ENCODE measurements at regions not wholly inside any gene's neighbourhood (a gene's known extent, or its start where the extent isn't known, plus 50 kb on each side); places are given as distances from the start of the nearest gene placed in this dataset.

DNA sequence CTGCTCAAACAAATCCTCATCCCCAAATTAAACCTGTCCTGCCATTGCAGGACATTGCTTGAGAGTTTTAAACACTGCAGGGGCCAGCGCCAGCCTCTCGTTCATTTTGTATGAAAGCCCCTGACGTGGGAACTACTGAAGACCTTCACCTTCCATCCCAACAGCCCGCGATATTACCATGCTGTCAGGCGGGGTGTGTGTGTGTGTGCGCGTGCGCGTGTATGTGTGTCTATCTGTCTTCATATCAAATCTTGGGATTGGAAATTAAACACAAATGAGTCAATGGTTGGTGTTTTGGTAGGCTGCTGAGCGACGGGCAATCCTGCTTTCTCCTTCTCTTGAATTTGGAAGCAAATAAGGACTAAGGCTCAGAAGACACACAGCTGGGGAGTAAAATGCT, 776.9 kb downstream of the TBC1D22A start:
- TF ChIP-seq, protein P1, sequence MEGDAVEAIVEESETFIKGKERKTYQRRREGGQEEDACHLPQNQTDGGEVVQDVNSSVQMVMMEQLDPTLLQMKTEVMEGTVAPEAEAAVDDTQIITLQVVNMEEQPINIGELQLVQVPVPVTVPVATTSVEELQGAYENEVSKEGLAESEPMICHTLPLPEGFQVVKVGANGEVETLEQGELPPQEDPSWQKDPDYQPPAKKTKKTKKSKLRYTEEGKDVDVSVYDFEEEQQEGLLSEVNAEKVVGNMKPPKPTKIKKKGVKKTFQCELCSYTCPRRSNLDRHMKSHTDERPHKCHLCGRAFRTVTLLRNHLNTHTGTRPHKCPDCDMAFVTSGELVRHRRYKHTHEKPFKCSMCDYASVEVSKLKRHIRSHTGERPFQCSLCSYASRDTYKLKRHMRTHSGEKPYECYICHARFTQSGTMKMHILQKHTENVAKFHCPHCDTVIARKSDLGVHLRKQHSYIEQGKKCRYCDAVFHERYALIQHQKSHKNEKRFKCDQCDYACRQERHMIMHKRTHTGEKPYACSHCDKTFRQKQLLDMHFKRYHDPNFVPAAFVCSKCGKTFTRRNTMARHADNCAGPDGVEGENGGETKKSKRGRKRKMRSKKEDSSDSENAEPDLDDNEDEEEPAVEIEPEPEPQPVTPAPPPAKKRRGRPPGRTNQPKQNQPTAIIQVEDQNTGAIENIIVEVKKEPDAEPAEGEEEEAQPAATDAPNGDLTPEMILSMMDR (IDR thresholded peaks at IDR 0.05; ENCODE audit: low read depth, low read length, missing control alignments) = no peak
- no peak for DNase-seq (ENCODE audit: extremely low read depth, low read depth)
- no peak overlapping the region for H3K4me3 ChIP-seq (replicated peaks; ENCODE audit: low read depth, low read length)

- TF ChIP-seq, protein P1 (IDR thresholded peaks at IDR 0.05; ENCODE audit: low read depth, low read length, missing control alignments) = no peak
- DNase-seq (ENCODE audit: extremely low read depth, low read depth) = no peak
These were observed 773.2 kb downstream of the TBC1D22A start for GRCh38 chr22:47535681-47536080.

DNA sequence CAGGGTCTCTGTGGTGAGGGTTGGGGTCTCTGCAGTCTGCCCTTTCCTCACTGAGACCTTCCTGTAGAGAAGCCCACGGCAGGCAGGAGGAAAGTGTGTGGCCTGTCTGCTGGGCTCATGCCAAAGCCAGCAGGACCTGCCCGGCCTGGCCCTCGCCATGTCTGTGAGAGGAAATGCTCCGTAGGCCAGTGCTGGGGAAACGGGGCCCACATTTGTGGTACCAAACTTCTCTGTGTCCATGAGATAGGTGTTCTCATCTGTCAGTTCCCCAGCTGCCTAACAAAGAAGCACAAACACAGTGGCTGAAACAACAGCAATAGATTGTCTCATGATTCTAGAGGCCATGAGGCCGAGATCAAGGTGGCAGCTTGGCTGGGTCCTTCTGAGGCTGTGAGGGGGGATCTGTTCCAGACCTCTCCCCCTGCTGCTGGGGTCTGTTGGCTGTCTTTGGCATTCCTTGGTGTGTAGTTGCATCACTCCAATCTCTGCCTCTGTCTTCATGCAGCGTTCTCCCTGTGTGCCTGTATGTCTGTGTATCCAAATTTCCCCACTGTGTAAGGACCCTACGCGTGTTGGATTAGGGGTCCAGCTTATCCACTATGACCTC, 772.5 kb downstream of the TBC1D22A start:
- TF ChIP-seq, protein P1 (IDR thresholded peaks at IDR 0.05; ENCODE audit: low read depth, low read length, missing control alignments) = no peak
- no peak for DNase-seq (ENCODE audit: extremely low read depth, low read depth)
- H3K4me3 ChIP-seq (replicated peaks; ENCODE audit: low read depth, low read length) = no peak overlapping the region

More at GRCh38 chr22:47535681-47536080, 773.2 kb downstream of the TBC1D22A start:
- no peak overlapping the region for H3K4me3 ChIP-seq (replicated peaks; ENCODE audit: low read depth, low read length)

DNA sequence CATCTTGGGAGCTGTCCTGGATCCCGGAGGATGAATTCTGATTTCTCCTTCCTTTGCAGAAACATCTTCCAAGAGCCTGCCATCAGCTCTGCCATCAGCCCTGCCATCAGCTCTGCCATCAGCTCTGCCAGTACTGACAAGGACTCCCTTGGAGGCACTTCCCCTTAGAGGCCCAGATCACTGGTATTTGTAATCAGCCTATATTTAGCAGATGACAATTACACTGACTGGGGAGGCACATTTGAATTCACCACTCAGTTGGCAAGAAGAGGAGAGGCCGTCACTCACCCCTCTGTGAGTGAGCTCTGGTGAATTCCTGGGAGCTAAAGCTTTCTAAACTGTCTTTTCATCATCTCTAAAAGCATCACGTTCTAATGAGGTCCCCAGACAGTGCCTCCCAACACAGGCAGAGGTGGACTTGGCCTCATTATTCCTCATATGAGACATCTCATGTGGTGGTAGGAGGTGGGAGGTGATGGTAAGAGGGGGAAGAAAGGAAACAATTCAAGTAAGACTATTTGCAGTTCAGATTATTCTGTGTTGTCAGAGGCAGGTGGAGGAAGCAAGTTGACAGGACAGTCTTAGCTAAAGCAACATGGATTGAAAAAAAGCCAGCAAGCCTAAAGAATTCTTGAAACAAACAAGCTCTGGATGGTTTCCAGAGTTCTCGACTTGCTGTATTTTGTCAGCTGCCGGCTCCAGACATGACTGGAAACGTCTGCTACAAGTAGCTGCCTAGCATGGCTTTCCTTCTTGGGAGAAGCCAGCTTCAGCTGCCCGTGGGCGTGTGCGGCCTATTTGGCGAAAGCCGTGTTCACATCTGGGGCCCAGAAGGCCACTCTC, 771.7 kb downstream of the TBC1D22A start:
- H3K4me3 ChIP-seq (replicated peaks; ENCODE audit: low read depth, low read length) = no peak overlapping the region
- no peak for DNase-seq (ENCODE audit: extremely low read depth, low read depth)

GRCh38 chr22:47517062-47517461, 754.6 kb downstream of the TBC1D22A start:
- TF ChIP-seq, protein P1 (IDR thresholded peaks at IDR 0.05; ENCODE audit: low read depth, low read length, missing control alignments) = no peak
- no peak overlapping the region for H3K4me3 ChIP-seq (replicated peaks; ENCODE audit: low read depth, low read length)
- DNase-seq (ENCODE audit: extremely low read depth, low read depth) = no peak

More for the DNA sequence above, 771.7 kb downstream of the TBC1D22A start:
- TF ChIP-seq, protein P1 (IDR thresholded peaks at IDR 0.05; ENCODE audit: low read depth, low read length, missing control alignments) = no peak

DNA sequence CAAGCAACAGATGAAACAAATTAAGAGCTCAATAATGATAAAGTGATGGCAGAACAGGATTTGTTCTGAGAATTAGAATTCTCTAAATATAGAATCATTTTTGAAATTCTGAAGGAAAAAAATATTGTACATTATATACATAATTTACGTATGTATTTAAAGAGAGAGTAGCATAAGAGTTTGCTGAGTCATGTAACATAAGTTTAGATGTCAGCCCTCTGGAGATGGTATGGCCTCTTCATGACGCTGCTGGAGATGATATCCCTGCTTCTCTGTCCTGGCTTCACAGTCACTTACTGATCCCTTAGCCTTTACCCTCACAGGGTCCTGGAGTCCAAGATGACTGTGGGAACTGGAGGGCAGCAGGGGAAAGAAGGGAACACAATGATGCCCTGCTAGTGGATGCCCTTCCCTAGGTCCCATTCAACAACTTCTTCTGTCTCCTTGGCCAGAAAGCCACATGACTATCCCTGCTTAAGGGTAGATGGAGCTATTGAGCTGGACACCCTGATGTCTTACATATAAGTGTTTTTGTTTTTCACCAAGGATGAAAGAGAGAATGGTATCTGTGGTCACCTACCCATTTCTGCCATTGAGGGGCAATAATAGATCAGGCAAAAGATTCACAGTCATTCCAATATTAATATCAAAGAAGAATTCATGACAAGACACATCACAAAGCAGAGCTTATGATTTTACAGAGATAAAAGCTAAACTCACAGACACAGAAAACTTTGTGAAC, 753.1 kb downstream of the TBC1D22A start:
- no peak for DNase-seq (ENCODE audit: extremely low read depth, low read depth)
- TF ChIP-seq, protein P1 (IDR thresholded peaks at IDR 0.05; ENCODE audit: low read depth, low read length, missing control alignments) = no peak
- no peak overlapping the region for H3K4me3 ChIP-seq (replicated peaks; ENCODE audit: low read depth, low read length)
